Loucy (cell line): ENCODE measurements at regions not wholly inside any gene's neighbourhood (a gene's known extent, or its start where the extent isn't known, plus 50 kb on each side); places are given as distances from the start of the nearest gene placed in this dataset.

Experiments used
- CTCF ChIP-seq: fragments of 200-600 bp; sonication (generic); conservative IDR thresholded peaks from 2 replicates; pipeline ENCODE4 v1.5.1; 2014; ENCODE audit warnings: mild to moderate bottlenecking, antibody characterized with exemption, low read length
- EZH2phosphoT487 ChIP-seq: fragments of 200-600 bp; IDR thresholded peaks from 2 replicates; pipeline ENCODE4 v1.6.1; 2018; ENCODE audit warnings: antibody characterized with exemption, mild to moderate bottlenecking, moderate library complexity, borderline replicate concordance

- no peak for TF ChIP-seq CTCF
- TF ChIP-seq EZH2phosphoT487, result no peak
Measured at GRCh38 chr10:128883231-128884032, 583.6 kb upstream of the MGMT start.
